GM21737 (cell line): ENCODE measurements at regions not wholly inside any gene's neighbourhood (a gene's known extent, or its start where the extent isn't known, plus 50 kb on each side); places are given as distances from the start of the nearest gene placed in this dataset.

Experiments used
- ATAC-seq: cut with Tn5 transposase; IDR thresholded peaks from one replicate; pipeline ENCODE4 v1.9.1; 2021; ENCODE audit warnings: mild to moderate bottlenecking, moderate library complexity; ENCODE audit not compliant: unreplicated experiment

DNA sequence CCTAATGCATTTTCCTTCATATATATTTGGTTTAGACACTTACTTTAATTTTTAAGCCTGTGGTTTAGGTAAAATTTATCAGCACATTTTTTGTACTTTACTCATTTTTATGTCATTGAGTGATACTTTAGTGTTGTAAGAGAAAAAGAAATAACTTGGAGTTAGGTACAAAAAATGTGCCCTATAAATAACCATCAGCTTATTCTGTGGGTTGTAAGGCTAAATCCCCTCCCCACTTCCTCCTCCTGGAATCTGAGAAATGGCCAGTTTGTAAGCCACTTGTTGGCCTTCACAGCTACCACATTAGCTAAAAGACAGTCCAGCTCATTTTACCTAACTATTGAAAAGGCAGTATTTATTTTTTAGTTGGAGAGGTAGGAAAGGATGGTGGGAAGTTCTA, 576.3 kb downstream of the PKHD1 start:
- no peak for ATAC-seq

GRCh38 chr6:51513891-51514747, 573.3 kb downstream of the PKHD1 start:
- no peak for ATAC-seq

GRCh38 chr6:51514748-51515402, 572.5 kb downstream of the PKHD1 start:
- ATAC-seq = no peak

- no peak for ATAC-seq
These were observed 561.4 kb downstream of the PKHD1 start for GRCh38 chr6:51526049-51526448.

- no peak for ATAC-seq
These were observed 560.5 kb downstream of the PKHD1 start for GRCh38 chr6:51526922-51527321.

DNA sequence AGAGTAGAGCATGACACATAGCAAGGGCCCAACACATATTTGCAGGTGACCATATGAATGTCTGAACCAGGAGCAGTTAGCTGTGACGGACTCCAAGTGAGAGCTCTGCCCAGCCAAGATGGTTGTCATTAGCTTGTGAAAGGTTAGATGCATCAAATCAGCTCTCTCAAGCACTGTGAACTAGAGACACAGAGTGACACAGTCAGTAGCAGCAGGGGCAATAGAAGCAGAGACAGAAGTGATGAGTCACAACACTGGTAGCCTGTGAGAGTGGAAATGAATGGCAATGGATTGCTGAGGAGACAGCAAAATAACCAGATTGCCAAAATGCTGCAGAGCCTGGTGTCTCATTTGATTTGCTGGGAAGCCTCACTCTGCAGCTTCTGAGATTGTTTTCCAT, 558.9 kb downstream of the PKHD1 start:
- no peak for ATAC-seq

- no peak for ATAC-seq
These were observed 558.2 kb downstream of the PKHD1 start for GRCh38 chr6:51529240-51529639.

GRCh38 chr6:51531623-51532022, 555.8 kb downstream of the PKHD1 start:
- ATAC-seq = no peak

GRCh38 chr6:51533962-51534361, 553.5 kb downstream of the PKHD1 start:
- ATAC-seq = no peak

DNA sequence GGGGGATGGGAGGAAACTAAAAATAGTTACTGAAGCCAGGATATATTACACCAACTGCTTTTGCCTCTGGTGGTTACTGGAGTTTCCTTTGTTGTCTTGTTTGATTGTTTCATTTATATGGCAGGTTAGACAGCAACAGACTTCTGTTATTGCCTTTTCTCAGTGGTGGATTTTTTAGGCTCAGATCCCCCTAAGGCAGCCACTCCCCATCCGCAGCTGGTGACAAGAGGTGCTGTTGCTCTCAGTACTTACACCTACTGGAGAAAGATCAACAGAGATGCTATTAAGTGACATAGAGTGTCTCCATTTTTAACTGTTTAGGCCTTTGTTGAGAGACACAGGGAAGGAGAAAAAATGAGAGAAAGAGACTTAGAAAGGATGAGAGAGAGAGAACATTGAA, 552.1 kb downstream of the PKHD1 start:
- no peak for ATAC-seq

GRCh38 chr6:51536728-51537127, 550.7 kb downstream of the PKHD1 start:
- no peak for ATAC-seq

GRCh38 chr6:51541847-51542246, 545.6 kb downstream of the PKHD1 start:
- ATAC-seq = no peak

- ATAC-seq = no peak
These were observed 544.9 kb downstream of the PKHD1 start for GRCh38 chr6:51542475-51542874.

DNA sequence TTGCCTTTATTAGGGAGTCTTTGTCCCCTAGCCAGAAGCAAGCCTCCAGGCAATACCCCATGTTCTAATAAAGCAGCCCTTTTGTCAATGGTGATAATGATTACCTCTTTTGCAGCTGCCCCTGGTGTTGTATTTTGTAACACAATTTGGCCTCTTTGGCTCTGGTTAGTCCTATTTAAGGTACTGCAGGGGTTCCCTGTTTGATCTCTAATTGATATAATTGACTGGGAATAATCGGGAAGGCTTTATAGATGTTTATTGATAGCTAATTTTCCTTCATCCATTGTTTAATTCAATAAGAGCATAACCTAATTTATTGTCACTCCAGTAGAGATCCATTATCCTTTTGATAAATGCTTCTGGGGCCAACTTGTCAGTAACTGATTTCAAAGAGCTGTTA, 537.2 kb downstream of the PKHD1 start:
- ATAC-seq = no peak

- no peak for ATAC-seq
These were observed 535.0 kb downstream of the PKHD1 start for GRCh38 chr6:51552435-51552834.

GRCh38 chr6:51553246-51554015, 534.0 kb downstream of the PKHD1 start:
- no peak for ATAC-seq

- ATAC-seq = no peak
These were observed 533.4 kb downstream of the PKHD1 start for GRCh38 chr6:51554029-51554428.

- ATAC-seq = no peak
These were observed 528.4 kb downstream of the PKHD1 start for GRCh38 chr6:51559059-51559458.

DNA sequence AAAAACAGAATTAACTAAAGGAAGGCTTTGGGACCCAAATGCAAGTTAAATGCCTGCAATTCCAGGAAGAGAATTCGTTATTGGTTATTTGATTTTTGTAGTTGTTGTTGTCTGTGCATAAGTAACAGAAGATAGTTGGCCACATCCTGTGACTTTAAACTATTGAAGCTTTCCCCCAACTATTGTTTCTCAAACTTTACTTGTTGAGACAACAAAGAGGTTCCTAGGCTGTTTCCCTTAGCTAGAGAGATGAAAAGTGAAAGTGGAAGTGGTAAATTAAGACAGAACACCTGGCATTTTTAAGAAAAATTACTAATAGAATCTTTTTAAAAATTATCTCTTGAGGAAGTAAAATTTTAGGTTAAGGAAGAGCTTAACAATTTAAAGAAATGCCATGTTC, 525.2 kb downstream of the PKHD1 start:
- ATAC-seq = peak; percentile 87
